ENCODE measurements at regions not wholly inside any gene's neighbourhood (a gene's known extent, or its start where the extent isn't known, plus 50 kb on each side); places are given as distances from the start of the nearest gene placed in this dataset.

- no peak overlapping the region for H3K27ac ChIP-seq (ENCODE audit: insufficient read depth, low read depth, low read length)
- POLR2A ChIA-PET, result no interaction called here
- no peak overlapping the region for H3K9ac ChIP-seq (replicated peaks; ENCODE audit: extremely low read depth, insufficient read depth, low read length)
- H3K4me2 ChIP-seq (ENCODE audit: insufficient read depth, low read length), result no peak overlapping the region
- no peaks in the 10 kb centered on the region for H4K20me1 ChIP-seq (replicated peaks; ENCODE audit: control insufficient read depth, extremely low read depth, insufficient read depth, low read length)
- BruUV-seq (replicated peaks), result no TSS peak
- no peaks in the 10 kb centered on the region for H3K79me2 ChIP-seq (ENCODE audit: control insufficient read depth, insufficient read depth, low read length)
- no peaks in the 10 kb centered on the region for H3K4me1 ChIP-seq (ENCODE audit: control insufficient read depth, extremely low read depth, insufficient read depth, low read length)
- H3K9me3 ChIP-seq (replicated peaks; ENCODE audit: control insufficient read depth, insufficient read depth, low read length), result no peaks in the 10 kb centered on the region
- no peaks in the 10 kb centered on the region for H3K36me3 ChIP-seq (ENCODE audit: control insufficient read depth in 2 of 2, extremely low read depth in 1 of 2, insufficient read depth in 2 of 2, low read length in 2 of 2)
- no peak overlapping the region for H2AFZ ChIP-seq (ENCODE audit: low read depth, low read length)
- intact Hi-C loops (cut with micrococcal nuclease), result no loop called here
- dilution Hi-C loops (cut with MboI; ENCODE audit: extremely low pct_ligation_motif_present, low sequenced_read_pairs), result no loop called here
- H3K9me1 ChIP-seq (replicated peaks; ENCODE audit: control insufficient read depth, extremely low read depth, insufficient read depth, low read length), result no peaks in the 10 kb centered on the region
- CTCF ChIA-PET, result no interaction called here
- H3K27me3 ChIP-seq (ENCODE audit: control insufficient read depth in 2 of 2, insufficient read depth in 2 of 2, low read length in 2 of 2), result no peaks in the 10 kb centered on the region
- TF ChIP-seq FOS (IDR thresholded peaks at IDR 0.05; ENCODE audit: borderline replicate concordance, insufficient read depth, low read length) (no peak), POLR2A (IDR thresholded peaks at IDR 0.05; ENCODE audit: low read depth, low read length) (no peak), POLR2AphosphoS5 (IDR thresholded peaks at IDR 0.05; ENCODE audit: insufficient read depth, low read depth, low read length) (no peak), JUN (IDR thresholded peaks at IDR 0.05; ENCODE audit: borderline replicate concordance, insufficient read depth, insufficient read length, low read depth) (no peak), GATA2 (IDR thresholded peaks at IDR 0.05; ENCODE audit: insufficient read depth, insufficient read length, low read depth, low read length) (no peak), EZH2 (IDR thresholded peaks at IDR 0.05; ENCODE audit: borderline replicate concordance, low read depth, low read length, severe bottlenecking) (no peak), MYC (IDR thresholded peaks at IDR 0.05; ENCODE audit: low read depth, low read length) (no peak), CTCF (IDR thresholded peaks at IDR 0.05; ENCODE audit: extremely low read depth in 1 of 2, insufficient read depth in 1 of 2, low read depth in 1 of 2, low read length in 2 of 2) (no peak), MAX (IDR thresholded peaks at IDR 0.05; ENCODE audit: insufficient read depth, insufficient read length) (no peak)
- H3K4me3 ChIP-seq (replicated peaks in 1 of 3; ENCODE audit: insufficient read depth in 1 of 3, low read depth in 1 of 3, low read length in 3 of 3), result no peak overlapping the region
- DNase-seq (ENCODE audit: low read depth, low spot score) (no peak), FAIRE-seq (no peak)
Observed at GRCh38 chr14:25464078-25464477, 414.1 kb upstream of the STXBP6 start.
